Erythroblast (primary cell): ENCODE measurements at regions not wholly inside any gene's neighbourhood (a gene's known extent, or its start where the extent isn't known, plus 50 kb on each side); places are given as distances from the start of the nearest gene placed in this dataset.

Experiments
- DNase-seq, 2 experiments: peaks; one replicate each; lab custom pipeline; 2025; lab: John Stamatoyannopoulos, UW
- GATA1 ChIP-seq: IDR thresholded peaks from 2 replicates; pipeline ENCODE4 v1.6.1; 2011; ENCODE audit warnings: low read depth, mild to moderate bottlenecking, control low read depth, low read length, moderate library complexity
- POLR2A ChIP-seq: IDR thresholded peaks from 2 replicates; pipeline ENCODE4 v1.6.1; 2011; ENCODE audit warnings: mild to moderate bottlenecking, low read length

DNA sequence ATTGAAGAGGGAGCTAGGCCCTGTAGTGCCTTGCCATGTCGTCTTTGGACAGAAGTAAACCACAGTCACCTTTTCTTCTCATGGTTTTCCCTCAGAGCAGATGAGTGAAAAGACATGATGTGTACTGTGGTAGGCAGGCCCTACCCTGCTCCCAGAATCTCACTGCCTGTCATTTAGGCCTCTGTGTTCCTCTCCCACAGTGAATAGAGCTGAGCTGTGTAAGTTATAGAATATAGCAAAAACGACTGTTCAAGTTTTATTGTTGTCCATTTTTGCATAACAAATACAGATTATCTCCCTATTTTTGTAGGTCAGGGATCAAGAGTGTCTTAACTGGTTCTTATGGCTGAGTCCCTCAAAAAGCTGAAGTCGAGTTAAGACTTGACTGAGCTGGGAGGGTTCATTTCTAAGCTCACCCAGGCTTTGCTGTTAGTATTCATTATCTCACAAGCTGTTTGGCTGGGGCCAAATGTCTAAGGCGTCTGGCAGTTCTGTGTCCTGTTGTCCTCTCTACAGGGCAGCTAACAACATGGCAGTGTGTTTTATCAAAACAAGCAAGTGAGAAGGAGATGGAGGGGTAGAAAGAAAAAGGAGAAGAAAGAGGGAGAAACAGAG, 780.9 kb upstream of the POM121L12 start:
- no peak for DNase-seq
- TF ChIP-seq POLR2A (no peak), GATA1 (no peak)

DNA sequence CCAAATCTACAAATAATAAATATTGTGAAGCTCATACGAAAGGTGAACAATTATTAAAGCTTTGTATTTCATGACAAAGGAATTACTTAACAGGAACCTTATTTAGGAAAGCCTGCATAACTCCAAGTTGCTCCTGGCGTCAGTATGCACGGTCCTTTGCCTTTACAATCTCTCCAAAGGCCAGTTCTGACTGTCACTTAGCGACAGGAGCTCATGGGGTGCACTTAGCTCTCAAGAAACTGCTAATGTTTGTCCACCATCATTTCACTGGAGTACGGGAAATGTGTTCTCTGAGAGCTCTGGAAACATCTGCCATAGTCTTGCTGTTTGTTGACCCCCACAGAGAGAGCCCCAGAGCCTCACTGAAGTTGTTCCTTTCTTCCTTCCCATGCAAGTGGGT, 781.5 kb upstream of the POM121L12 start:
- TF ChIP-seq GATA1 (no peak), POLR2A (no peak)
- DNase-seq = no peak

DNA sequence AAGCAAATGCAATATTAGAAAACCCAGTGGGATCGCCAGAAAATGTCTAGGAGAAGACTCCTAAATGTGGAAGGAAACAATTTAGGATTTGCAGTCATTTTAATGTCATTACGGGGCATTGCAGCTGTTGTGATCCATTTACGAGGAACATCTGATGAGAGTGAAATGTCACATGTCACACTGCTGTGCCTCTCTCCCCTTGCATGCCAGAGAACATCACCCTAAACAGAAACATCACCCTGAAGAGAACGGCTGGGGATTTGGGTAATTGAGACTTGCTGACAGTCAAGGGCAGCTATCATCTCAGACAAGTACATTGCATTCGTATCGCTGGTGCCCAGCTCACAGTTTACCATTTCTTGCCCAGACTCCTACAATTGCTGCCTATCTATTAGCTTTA, 785.7 kb upstream of the POM121L12 start:
- DNase-seq = no peak
- TF ChIP-seq POLR2A (no peak), GATA1 (no peak)

DNA sequence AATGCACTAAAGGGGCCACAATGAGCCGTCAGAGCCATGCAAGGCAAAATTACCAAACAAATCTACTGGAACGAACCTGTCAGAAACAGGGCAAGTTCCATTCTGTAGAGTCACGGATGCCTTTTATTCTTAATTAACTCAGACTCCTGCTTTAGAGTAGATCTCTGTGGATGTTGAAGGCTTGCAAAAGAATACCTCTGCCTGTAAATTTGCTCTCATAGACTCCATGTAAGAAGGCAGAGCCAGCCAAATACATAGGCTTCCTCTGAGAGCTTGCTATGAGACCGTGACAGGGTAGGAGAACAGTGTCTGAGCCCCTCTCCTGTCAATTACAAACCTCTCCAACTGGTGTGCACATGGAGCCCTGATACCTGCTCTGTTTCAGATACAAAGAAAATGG, 787.9 kb upstream of the POM121L12 start:
- no peak for DNase-seq
- no peak for TF ChIP-seq GATA1
- no peak for TF ChIP-seq POLR2A

DNA sequence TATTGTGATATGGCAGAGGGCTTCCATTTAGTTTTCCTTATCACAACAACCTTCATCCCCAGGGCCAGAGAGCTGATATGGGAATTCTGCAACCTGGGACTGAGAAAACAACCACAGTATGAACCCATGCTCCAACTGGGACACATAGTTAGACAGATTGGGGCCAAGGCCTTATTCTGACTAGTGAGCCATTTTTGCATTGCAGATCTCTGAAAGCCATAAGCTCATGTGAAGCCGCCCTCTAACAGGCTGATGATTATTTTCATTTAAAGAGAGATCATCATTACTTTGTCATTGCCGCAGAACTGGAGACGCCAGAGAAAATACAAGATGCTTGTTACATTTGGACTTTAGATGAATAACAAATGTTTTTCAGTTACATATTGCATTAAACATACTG, 791.7 kb upstream of the POM121L12 start:
- TF ChIP-seq POLR2A = no peak
- no peak for TF ChIP-seq GATA1

DNA sequence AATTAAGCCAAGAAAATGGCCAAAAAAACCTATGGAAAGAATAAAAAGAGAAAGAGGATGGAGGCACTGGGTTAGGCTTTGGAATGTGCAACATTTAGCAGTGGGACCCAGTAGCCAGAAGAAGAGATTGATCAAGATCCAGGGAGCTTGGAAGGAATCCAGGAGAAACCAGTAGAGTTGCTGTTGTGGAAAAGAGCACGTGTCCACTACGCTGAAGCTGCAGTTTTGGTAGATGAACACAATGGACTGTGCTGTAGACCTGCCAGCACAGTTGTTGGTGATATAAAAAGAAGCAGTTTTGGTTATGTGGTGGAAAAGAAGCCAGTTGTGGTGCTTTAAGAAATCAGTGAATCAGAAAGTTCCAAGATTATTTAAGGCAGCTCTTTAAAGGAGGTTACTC, 802.2 kb upstream of the POM121L12 start:
- TF ChIP-seq GATA1 = no peak
- TF ChIP-seq POLR2A = no peak
- DNase-seq = no peak

More for the DNA sequence above, 791.7 kb upstream of the POM121L12 start:
- no peak for DNase-seq

DNA sequence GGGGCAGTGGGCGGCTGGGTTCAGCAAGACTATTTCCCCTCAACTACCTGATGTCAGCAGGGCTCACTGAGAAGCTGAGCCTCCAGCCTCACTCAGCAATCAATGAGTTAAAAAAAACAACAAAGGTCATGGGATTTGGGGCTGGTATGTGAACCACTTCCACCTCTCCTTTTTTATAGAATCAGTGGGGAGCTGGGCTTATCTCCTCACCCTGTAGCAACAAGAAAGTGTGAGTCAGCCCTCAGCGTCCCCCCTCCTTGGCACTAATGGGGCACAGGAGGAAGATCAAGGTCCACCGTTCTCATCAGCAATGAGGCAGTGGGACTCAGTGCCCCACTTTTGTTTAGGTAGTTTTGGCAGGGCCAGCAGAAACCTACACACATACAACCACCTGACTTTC, 823.5 kb upstream of the POM121L12 start:
- DNase-seq = no peak
- TF ChIP-seq POLR2A = no peak
- no peak for TF ChIP-seq GATA1

DNA sequence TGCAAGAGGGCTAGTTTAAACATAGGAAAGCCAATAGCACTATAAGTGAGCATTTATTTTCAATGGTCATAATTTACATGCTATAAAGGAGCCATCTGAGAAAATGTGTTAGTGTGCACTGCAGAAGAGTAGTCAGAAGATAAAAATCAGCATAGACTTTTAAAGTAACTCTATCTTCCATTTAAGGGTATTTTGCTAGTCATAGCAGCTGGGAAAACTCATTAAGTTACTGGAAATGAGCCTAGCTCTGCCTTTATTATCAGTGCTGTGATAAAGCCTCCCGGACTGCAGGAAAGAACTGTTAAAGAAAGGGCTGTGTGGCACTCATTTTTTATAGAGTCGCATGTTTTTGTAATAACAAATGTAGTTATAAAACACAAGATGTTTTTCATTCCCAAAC, 825.8 kb upstream of the POM121L12 start:
- no peak for DNase-seq

DNA sequence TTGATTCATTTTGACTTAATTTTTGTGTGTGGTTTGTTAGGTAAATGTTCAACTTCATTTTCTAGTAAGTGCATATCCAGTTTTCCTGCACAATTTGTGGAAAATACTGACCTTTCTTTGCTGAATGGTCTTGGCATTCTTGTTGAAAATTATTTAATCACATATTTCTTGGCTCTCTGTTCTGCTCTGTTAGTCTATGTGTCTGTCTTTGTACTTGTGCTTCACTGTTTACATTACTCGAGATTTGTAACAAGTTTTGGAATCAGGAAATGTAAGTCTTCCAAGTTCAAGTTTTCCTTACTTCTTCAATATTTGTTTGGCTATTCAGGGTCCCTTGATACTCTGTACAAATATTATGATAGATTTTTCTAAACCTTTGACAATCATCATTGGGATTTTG, 838.2 kb upstream of the POM121L12 start:
- DNase-seq = no peak
- TF ChIP-seq GATA1 (no peak), POLR2A (no peak)

More for the DNA sequence above, 825.8 kb upstream of the POM121L12 start:
- TF ChIP-seq POLR2A (no peak), GATA1 (no peak)

DNA sequence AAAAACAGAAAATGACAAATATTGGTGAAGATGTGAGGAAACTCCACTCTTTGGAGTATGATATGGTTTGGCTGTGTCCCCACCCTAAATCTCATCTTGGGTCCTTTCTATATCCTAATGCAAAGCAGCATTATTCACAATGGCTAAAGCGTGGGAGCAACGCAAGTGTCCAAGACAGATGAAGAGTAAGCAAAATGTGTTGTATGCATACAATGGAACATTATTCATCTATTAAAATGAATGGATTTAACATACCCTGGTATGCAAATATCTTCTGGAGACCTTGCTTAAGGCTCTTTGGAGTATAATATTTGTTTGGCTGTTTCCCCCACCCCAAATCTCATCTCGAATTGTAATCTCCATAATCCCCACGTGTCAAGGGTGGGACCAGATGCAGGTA, 839.8 kb upstream of the POM121L12 start:
- no peak for DNase-seq
- TF ChIP-seq GATA1 (no peak), POLR2A (no peak)

DNA sequence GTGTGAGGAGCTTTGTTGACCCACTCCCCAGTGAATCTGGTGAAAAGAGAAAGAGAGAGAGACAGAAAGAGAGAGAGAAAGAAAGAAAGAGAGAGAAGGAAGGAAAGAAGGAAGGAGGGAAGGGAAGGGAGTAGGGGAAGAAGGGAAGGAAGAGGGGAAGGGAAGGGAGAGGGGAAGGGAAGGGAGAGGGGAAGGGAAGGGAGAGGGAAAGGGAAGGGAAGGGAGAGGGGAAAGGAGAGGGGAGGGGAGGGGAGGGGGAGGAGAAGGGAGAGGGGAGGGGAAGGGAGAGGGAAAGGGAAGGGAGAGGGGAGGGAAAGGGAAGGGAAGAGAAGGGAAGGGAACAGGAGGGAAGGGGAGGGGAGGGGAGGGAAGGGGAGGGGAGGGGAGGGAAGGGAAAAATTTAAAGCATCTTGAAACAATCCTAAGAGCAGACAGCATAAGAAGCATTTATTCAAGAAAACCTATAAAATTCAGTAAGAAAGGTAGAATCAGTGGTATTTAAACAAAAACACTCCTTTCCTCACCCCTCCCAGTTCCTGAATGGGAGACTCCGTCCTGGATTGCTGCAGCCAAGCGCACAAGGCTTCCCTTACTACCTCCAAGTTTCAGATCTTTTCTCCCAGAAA, 846.2 kb upstream of the POM121L12 start:
- no peak for DNase-seq
- no peak for TF ChIP-seq GATA1
- no peak for TF ChIP-seq POLR2A

DNA sequence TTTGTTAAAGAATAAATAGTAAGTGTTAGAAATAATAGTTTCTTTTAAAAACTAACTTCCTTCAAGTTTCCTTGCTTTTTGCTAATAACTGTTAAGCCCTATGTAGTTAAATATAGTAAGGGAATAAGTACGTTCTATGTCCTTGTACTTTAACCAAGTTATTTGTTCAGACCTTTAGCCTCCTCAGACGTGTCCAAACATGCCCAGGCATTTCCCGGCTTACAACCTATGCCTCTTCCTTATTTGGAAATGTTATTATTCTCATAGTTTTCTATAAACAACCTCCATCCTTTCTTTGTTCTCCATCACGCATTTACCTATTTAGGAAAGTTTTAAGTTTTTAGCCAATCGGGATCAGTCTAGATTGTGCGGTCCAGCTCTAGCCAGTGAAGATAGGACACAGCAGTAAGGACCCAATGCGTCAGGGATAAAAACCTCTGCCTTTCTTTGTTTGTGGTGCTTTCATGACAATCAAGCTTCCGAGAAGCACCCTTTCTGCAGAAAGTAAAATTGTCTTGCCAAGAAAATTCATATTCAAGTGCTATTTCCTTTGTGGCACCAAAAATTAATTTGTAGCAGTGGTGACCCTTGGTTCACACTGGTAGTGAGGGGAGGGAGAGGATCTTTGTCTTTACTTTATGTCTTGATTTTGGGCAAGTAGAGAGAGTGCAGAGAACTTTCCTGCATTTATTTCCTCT, 851.3 kb upstream of the POM121L12 start:
- no peak for TF ChIP-seq GATA1
- TF ChIP-seq POLR2A = no peak
- no peak for DNase-seq

DNA sequence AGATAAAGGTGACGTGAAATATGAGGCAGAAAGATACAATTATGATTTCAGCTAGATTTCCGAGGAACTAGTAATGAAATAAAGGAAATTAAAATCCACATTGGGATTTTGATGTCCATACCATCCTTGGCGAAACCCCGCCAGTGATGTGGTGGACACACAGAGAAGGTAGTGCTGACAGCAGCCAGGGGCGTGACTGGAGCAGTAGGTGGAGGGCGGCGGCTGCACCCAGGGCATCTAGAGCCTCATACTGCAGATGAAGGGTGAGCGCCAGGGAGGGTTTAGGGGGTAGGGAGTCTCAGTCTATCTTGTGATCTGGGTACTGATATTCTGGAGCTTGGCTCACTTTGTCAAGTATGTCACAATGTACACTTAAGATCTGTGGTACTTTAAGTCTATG, 855.5 kb upstream of the POM121L12 start:
- DNase-seq = no peak
- TF ChIP-seq POLR2A (no peak), GATA1 (no peak)

DNA sequence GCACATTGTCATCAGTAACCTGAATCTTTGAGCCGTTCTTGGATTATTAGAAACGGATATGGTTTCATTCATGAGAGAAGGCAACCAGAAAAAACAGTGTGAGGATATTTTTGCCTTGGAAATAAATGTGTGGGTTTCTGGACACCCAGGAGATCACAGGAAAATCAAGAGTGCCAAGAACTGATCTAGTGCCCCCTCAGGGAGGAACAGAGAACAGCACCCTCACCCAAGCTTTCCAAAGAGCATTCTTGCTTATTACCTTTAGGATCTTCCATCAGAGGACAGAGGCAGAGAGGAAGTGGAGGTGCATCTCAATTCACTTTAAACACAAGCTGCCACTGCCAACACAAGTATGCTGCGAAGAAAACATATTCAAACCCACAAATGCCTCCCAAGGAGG, 851.5 kb upstream of the COBL start:
- peak in 1 of 2 experiments; percentile 2 for DNase-seq
- TF ChIP-seq POLR2A (no peak), GATA1 (no peak)
